ENCODE measurements at regions not wholly inside any gene's neighbourhood (a gene's known extent, or its start where the extent isn't known, plus 50 kb on each side); places are given as distances from the start of the nearest gene placed in this dataset.

GRCh38 chr13:19048381-19048780 lies 133.2 kb downstream of the TUBA3C start:
- intact Hi-C loops (cut with micrococcal nuclease) (no loop called here), dilution Hi-C loops (cut with HindIII; ENCODE audit: low sequenced_read_pairs, unreplicated experiment) (no loop called here), in situ Hi-C loops (cut with MboI; ENCODE audit: low sequenced_read_pairs) (no loop called here)
- Histone ChIP-seq H3K9ac (ENCODE audit: low read depth, low read length) (no peak overlapping the region), H2AFZ (replicated peaks; ENCODE audit: low read length, poor library complexity) (no peak overlapping the region), H3K27me3 (ENCODE audit: control insufficient read depth, insufficient read depth, low read length) (no peaks in the 10 kb centered on the region), H2BK120ac (ENCODE audit: low read depth, low read length) (no peak overlapping the region), H3K4ac (ENCODE audit: low read depth, low read length) (no peak overlapping the region), H2AK9ac (replicated peaks; ENCODE audit: low read depth, low read length, poor library complexity) (no peak overlapping the region), H2BK20ac (ENCODE audit: low read depth, low read length) (no peak overlapping the region), H4K91ac (ENCODE audit: insufficient read depth, low read depth, low read length) (no peak overlapping the region), H4K8ac (ENCODE audit: low read depth in 2 of 2, low read length in 2 of 2) (no peak overlapping the region), H4K5ac (ENCODE audit: low read depth, low read length) (no peak overlapping the region), H3K4me1 (ENCODE audit: control insufficient read depth, insufficient read depth, low read length) (no peaks in the 10 kb centered on the region), H2BK5ac (ENCODE audit: low read depth, low read length, poor library complexity, severe bottlenecking) (no peak overlapping the region), H3K18ac (ENCODE audit: low read depth, low read length) (no peak overlapping the region), H3K9me3 (ENCODE audit: control insufficient read depth, insufficient read depth, low read length) (peaks cover 34% of the 10 kb centered on the region), H3K14ac (replicated peaks; ENCODE audit: low read depth, low read length) (no peak overlapping the region), H3K23ac (ENCODE audit: low read depth, low read length) (no peak overlapping the region), H4K20me1 (ENCODE audit: insufficient read depth, low read length) (no peaks in the 10 kb centered on the region), H3K36me3 (ENCODE audit: control insufficient read depth, insufficient read depth, low read length) (no peaks in the 10 kb centered on the region), H3K4me2 (ENCODE audit: low read depth, low read length) (no peak overlapping the region), H3K9me1 (ENCODE audit: insufficient read depth, low read length) (no peaks in the 10 kb centered on the region), H3K4me3 (ENCODE audit: insufficient read depth, low read depth, low read length) (no peak overlapping the region), H3K56ac (ENCODE audit: extremely low read depth, insufficient read depth, low read length) (no peak overlapping the region), H3K27ac (ENCODE audit: insufficient read depth, low read length) (no peak overlapping the region), H3K79me1 (ENCODE audit: low read depth in 1 of 2, low read length in 2 of 2) (no peaks in the 10 kb centered on the region), H2BK15ac (ENCODE audit: low read depth, low read length) (no peak overlapping the region), H2AK5ac (ENCODE audit: low read depth, low read length) (no peak overlapping the region)
- POLR2A ChIA-PET (ENCODE audit: unreplicated experiment), result no interaction called here
- no TSS peak for BruUV-seq (replicated peaks)
- WGBS, 2 experiments (ENCODE audit: extremely low coverage in 2 of 2, insufficient read length in 1 of 2), result 57% methylated on average over 5 of the region's 15 CpGs; no CpG with 5 or more reads in 1 of the 2 experiments
- TF ChIP-seq MAZ (IDR thresholded peaks at IDR 0.05; ENCODE audit: borderline replicate concordance, low read depth, low read length) (no peak), RAD21 (IDR thresholded peaks at IDR 0.05; ENCODE audit: low read length) (no peak), NFE2L2 (IDR thresholded peaks at IDR 0.05; ENCODE audit: low read depth, low read length) (no peak), MAFK (IDR thresholded peaks at IDR 0.05; ENCODE audit: low read depth, low read length) (no peak), FOS (IDR thresholded peaks at IDR 0.05; ENCODE audit: low read depth, low read length) (no peak)
- TF ChIP-seq, protein P1, sequence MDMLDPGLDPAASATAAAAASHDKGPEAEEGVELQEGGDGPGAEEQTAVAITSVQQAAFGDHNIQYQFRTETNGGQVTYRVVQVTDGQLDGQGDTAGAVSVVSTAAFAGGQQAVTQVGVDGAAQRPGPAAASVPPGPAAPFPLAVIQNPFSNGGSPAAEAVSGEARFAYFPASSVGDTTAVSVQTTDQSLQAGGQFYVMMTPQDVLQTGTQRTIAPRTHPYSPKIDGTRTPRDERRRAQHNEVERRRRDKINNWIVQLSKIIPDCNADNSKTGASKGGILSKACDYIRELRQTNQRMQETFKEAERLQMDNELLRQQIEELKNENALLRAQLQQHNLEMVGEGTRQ (IDR thresholded peaks at IDR 0.05; ENCODE audit: low read depth, low read length), result no peak
- CTCF ChIA-PET, result no interaction called here
- DNase-seq (no peak), ATAC-seq (ENCODE audit: low read depth) (no peak)
